ENCODE measurements at regions not wholly inside any gene's neighbourhood (a gene's known extent, or its start where the extent isn't known, plus 50 kb on each side); places are given as distances from the start of the nearest gene placed in this dataset.

DNA sequence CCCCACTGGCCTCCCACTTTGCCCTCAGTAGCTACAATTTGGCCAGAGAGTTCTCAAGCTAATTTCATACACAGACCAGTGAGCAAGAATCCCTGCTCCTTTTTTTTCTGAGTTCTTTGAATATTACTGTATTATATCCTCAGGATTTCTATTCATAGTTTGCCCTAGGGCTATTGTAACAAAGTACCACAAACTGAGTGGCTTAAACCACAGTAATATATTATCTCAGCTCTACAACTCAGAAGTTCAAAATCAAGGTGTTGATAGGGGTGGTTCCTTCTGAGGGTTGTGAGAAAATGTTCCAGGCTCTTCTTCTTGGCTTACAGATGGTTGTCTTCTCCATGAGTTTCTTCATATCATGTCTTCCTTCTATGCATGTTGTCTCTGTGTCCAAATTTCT lies 289.4 kb upstream of the ESRRG start:
- DNase-seq (ENCODE audit: insufficient read length, low spot score) (no peak), FAIRE-seq (no peak)
- TF ChIP-seq PAX5 (IDR thresholded peaks at IDR 0.05; ENCODE audit: insufficient read depth, low read length, severe bottlenecking), result no peak

DNA sequence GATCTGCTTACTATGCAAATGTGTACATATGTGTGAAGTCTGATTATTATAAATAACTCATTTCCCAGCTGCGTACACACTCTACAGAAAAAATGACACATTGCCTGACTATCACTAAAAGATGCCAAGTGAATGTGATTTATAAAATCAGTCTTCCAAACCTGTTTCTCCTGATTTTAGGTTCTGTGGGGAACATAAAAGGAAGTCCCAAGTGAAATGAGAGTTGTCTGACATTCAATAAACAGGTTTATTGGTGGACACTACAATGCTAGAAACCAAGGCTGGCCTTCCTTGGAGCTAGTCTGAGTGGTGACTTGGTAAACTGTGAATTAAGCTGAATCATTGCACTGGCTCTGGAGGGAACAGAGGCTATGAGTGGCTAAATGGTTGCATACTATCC lies 287.9 kb upstream of the ESRRG start:
- no peak for TF ChIP-seq PAX5 (IDR thresholded peaks at IDR 0.05; ENCODE audit: insufficient read depth, low read length, severe bottlenecking)
- no peak for TF ChIP-seq SPI1 (IDR thresholded peaks at IDR 0.05; ENCODE audit: low read depth, low read length)
- TF ChIP-seq TAF1 (IDR thresholded peaks at IDR 0.05; ENCODE audit: low read depth, low read length), result no peak
- TF ChIP-seq POLR2A (IDR thresholded peaks at IDR 0.05; ENCODE audit: low read depth, low read length), result no peak
- TF ChIP-seq POU2F2 (IDR thresholded peaks at IDR 0.05; ENCODE audit: low read depth, low read length), result no peak
- no peak for TF ChIP-seq POLR2AphosphoS5 (IDR thresholded peaks at IDR 0.05; ENCODE audit: low read depth, low read length)
- DNase-seq (ENCODE audit: insufficient read length, low spot score) (no peak), FAIRE-seq (no peak)

- TF ChIP-seq POLR2AphosphoS5 (IDR thresholded peaks at IDR 0.05; ENCODE audit: low read depth, low read length), result no peak
- no peak for TF ChIP-seq POU2F2 (IDR thresholded peaks at IDR 0.05; ENCODE audit: low read depth, low read length)
- TF ChIP-seq PAX5 (IDR thresholded peaks at IDR 0.05; ENCODE audit: insufficient read depth, low read length, severe bottlenecking), result no peak
- no peak for TF ChIP-seq SPI1 (IDR thresholded peaks at IDR 0.05; ENCODE audit: low read depth, low read length)
- no peak for TF ChIP-seq POLR2A (IDR thresholded peaks at IDR 0.05; ENCODE audit: low read depth, low read length)
- no peak for TF ChIP-seq TAF1 (IDR thresholded peaks at IDR 0.05; ENCODE audit: low read depth, low read length)
- DNase-seq (ENCODE audit: insufficient read length, low spot score) (no peak), FAIRE-seq (no peak)
Measured at GRCh38 chr1:217010253-217010652, 287.0 kb upstream of the ESRRG start.

GRCh38 chr1:217009376-217009775 lies 286.1 kb upstream of the ESRRG start:
- TF ChIP-seq POLR2AphosphoS5 (IDR thresholded peaks at IDR 0.05; ENCODE audit: low read depth, low read length) (no peak), SPI1 (IDR thresholded peaks at IDR 0.05; ENCODE audit: low read depth, low read length) (no peak), TAF1 (IDR thresholded peaks at IDR 0.05; ENCODE audit: low read depth, low read length) (no peak), POLR2A (IDR thresholded peaks at IDR 0.05; ENCODE audit: low read depth, low read length) (no peak), POU2F2 (IDR thresholded peaks at IDR 0.05; ENCODE audit: low read depth, low read length) (no peak), PAX5 (IDR thresholded peaks at IDR 0.05; ENCODE audit: insufficient read depth, low read length, severe bottlenecking) (no peak)
- no peak for FAIRE-seq
- no peak for DNase-seq (ENCODE audit: insufficient read length, low spot score)

GRCh38 chr1:217004776-217005436 lies 281.7 kb upstream of the ESRRG start:
- no peak for FAIRE-seq
- DNase-seq (ENCODE audit: insufficient read length, low spot score), result no peak
- no peak for TF ChIP-seq SPI1 (IDR thresholded peaks at IDR 0.05; ENCODE audit: low read depth, low read length)
- no peak for TF ChIP-seq POU2F2 (IDR thresholded peaks at IDR 0.05; ENCODE audit: low read depth, low read length)

- DNase-seq (ENCODE audit: insufficient read length, low spot score), result no peak
- no peak for FAIRE-seq
- TF ChIP-seq POLR2AphosphoS5 (IDR thresholded peaks at IDR 0.05; ENCODE audit: low read depth, low read length) (no peak), PAX5 (IDR thresholded peaks at IDR 0.05; ENCODE audit: insufficient read depth, low read length, severe bottlenecking) (no peak), SPI1 (IDR thresholded peaks at IDR 0.05; ENCODE audit: low read depth, low read length) (no peak), TAF1 (IDR thresholded peaks at IDR 0.05; ENCODE audit: low read depth, low read length) (no peak), POU2F2 (IDR thresholded peaks at IDR 0.05; ENCODE audit: low read depth, low read length) (no peak), POLR2A (IDR thresholded peaks at IDR 0.05; ENCODE audit: low read depth, low read length) (no peak)
Measured at GRCh38 chr1:217003355-217003754, 280.1 kb upstream of the ESRRG start.

GRCh38 chr1:216997831-216998230 lies 274.6 kb upstream of the ESRRG start:
- no peak for DNase-seq (ENCODE audit: insufficient read length, low spot score)
- no peak for FAIRE-seq
- TF ChIP-seq TAF1 (IDR thresholded peaks at IDR 0.05; ENCODE audit: low read depth, low read length), result no peak
- no peak for TF ChIP-seq POLR2A (IDR thresholded peaks at IDR 0.05; ENCODE audit: low read depth, low read length)
- no peak for TF ChIP-seq PAX5 (IDR thresholded peaks at IDR 0.05; ENCODE audit: insufficient read depth, low read length, severe bottlenecking)
- TF ChIP-seq SPI1 (IDR thresholded peaks at IDR 0.05; ENCODE audit: low read depth, low read length), result no peak

DNA sequence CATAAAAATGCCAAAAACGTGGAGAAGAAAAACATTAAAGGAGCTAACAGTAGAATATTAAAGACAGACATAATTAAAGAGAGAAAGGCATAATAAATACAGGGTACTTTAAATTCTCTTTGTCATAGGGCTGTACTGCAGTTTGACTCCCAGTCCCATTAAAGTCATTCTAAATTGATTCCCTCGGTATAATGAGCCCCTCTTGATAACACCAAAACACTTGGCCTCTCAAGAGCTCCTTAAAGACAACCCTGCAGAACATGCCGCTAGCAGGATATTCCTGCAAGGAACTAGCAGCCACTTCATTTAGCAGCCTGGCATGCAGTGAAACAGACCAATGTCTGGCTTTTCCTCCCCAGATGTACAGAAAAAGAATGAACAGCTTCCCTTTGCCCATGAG lies 273.8 kb upstream of the ESRRG start:
- FAIRE-seq (no peak), DNase-seq (ENCODE audit: insufficient read length, low spot score) (no peak)
- TF ChIP-seq SPI1 (IDR thresholded peaks at IDR 0.05; ENCODE audit: low read depth, low read length) (no peak), POU2F2 (IDR thresholded peaks at IDR 0.05; ENCODE audit: low read depth, low read length) (no peak), POLR2A (IDR thresholded peaks at IDR 0.05; ENCODE audit: low read depth, low read length) (no peak), TAF1 (IDR thresholded peaks at IDR 0.05; ENCODE audit: low read depth, low read length) (no peak), PAX5 (IDR thresholded peaks at IDR 0.05; ENCODE audit: insufficient read depth, low read length, severe bottlenecking) (no peak), POLR2AphosphoS5 (IDR thresholded peaks at IDR 0.05; ENCODE audit: low read depth, low read length) (no peak)

- FAIRE-seq, result no peak
- TF ChIP-seq SPI1 (IDR thresholded peaks at IDR 0.05; ENCODE audit: low read depth, low read length), result no peak
- TF ChIP-seq POLR2AphosphoS5 (IDR thresholded peaks at IDR 0.05; ENCODE audit: low read depth, low read length), result no peak
- TF ChIP-seq TAF1 (IDR thresholded peaks at IDR 0.05; ENCODE audit: low read depth, low read length), result no peak
- no peak for TF ChIP-seq POU2F2 (IDR thresholded peaks at IDR 0.05; ENCODE audit: low read depth, low read length)
- TF ChIP-seq PAX5 (IDR thresholded peaks at IDR 0.05; ENCODE audit: insufficient read depth, low read length, severe bottlenecking), result no peak
- TF ChIP-seq POLR2A (IDR thresholded peaks at IDR 0.05; ENCODE audit: low read depth, low read length), result no peak
- no peak for DNase-seq (ENCODE audit: insufficient read length, low spot score)
Measured at GRCh38 chr1:216984536-216984935, 261.3 kb upstream of the ESRRG start.

DNA sequence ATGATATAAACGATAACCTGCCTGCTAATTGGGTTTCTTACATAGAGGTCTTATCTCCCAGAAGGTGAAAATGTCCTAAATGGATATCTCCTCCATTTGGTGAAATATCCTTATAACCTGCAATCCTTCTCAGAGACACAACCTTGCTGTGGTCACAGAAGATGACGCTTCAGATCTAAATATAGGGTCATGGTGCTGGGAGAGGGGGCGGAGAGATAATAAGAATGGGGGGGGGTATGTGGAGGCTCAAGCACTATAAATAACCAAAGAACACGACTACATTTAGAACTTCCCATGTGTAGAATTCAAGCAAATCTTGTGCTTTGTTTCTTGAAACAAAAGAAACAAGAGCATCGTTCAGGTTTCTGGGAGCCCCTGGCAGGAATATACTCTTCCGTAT lies 260.6 kb upstream of the ESRRG start:
- FAIRE-seq (no peak), DNase-seq (ENCODE audit: insufficient read length, low spot score) (no peak)
- no peak for TF ChIP-seq PAX5 (IDR thresholded peaks at IDR 0.05; ENCODE audit: insufficient read depth, low read length, severe bottlenecking)
- no peak for TF ChIP-seq POLR2A (IDR thresholded peaks at IDR 0.05; ENCODE audit: low read depth, low read length)
- no peak for TF ChIP-seq SPI1 (IDR thresholded peaks at IDR 0.05; ENCODE audit: low read depth, low read length)
- TF ChIP-seq POU2F2 (IDR thresholded peaks at IDR 0.05; ENCODE audit: low read depth, low read length), result no peak
- TF ChIP-seq POLR2AphosphoS5 (IDR thresholded peaks at IDR 0.05; ENCODE audit: low read depth, low read length), result no peak
- no peak for TF ChIP-seq TAF1 (IDR thresholded peaks at IDR 0.05; ENCODE audit: low read depth, low read length)

Data from GM12891 (cell line).